ENCODE measurements at regions not wholly inside any gene's neighbourhood (a gene's known extent, or its start where the extent isn't known, plus 50 kb on each side); places are given as distances from the start of the nearest gene placed in this dataset.
"Not testable (repeated sequence)": the region's sequence is repeated elsewhere in the genome, so short reads cannot be mapped to it uniquely, and the experiment has no call there.

DNA sequence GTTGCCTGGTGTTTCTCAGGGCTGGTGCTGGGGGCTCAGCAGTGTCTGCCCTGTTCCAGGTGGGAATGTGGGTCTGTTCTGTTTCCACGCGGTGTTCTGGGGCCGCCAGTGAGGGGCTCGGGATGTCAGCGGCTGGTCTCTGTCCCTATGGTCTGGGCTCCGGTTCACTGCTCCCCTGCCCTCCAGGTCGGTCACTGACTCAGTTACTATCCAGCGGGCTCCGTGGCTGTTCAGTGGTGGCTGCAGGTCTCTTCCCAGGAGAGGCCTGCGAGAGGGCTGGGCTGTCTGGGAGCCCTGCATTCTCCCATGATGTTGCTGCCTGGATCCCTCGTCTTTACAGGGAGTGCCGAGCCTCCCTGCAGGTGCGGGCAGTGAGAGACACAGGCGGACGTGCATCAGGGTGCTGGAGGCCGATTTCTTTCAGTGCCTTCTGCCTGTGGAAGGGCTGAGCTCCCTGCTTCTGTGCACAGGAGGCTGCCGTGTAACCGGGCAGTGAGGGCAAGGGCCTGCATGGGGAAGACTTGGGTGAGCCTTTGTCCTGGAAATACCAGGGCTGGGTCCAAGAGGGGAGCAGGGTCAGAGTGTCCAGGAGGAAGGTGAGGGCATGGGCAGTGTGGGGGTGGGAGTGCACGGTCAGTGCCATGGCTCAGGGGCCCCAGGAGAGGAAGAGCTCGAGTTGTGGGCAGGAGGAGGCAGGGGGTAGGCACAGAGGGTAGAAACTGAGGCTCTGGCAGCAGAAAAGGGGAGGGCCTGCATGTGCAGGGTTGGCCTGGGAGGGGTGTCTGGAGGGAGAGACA is 391.0 kb downstream of the TMEM121 start:
- H3K27me3 ChIP-seq (replicated peaks; ENCODE audit: insufficient read depth); H3K9me2 ChIP-seq (ENCODE audit: insufficient read depth); in situ Hi-C loops (cut with MboI); H3K9me3 ChIP-seq (ENCODE audit: low read depth); H3K79me2 ChIP-seq (ENCODE audit: insufficient read depth); H4K20me1 ChIP-seq (ENCODE audit: insufficient read depth); H3K4me3 ChIP-seq; H3F3A ChIP-seq (ENCODE audit: insufficient read depth); H2AFZ ChIP-seq; H3K27ac ChIP-seq; DNase-seq; H3K4me1 ChIP-seq (ENCODE audit: insufficient read depth); H3K36me3 ChIP-seq (ENCODE audit: low read depth); H3K4me2 ChIP-seq (ENCODE audit: unreplicated experiment); H3K9ac ChIP-seq: not testable (repeated sequence)
- 44 to 59% methylated on average over 20 of the region's 20 CpGs for WGBS, 2 experiments (ENCODE audit: low coverage in 1 of 2, low lambda C conversion rate in 2 of 2, missing lambda C conversion rate in 2 of 2)

DNA sequence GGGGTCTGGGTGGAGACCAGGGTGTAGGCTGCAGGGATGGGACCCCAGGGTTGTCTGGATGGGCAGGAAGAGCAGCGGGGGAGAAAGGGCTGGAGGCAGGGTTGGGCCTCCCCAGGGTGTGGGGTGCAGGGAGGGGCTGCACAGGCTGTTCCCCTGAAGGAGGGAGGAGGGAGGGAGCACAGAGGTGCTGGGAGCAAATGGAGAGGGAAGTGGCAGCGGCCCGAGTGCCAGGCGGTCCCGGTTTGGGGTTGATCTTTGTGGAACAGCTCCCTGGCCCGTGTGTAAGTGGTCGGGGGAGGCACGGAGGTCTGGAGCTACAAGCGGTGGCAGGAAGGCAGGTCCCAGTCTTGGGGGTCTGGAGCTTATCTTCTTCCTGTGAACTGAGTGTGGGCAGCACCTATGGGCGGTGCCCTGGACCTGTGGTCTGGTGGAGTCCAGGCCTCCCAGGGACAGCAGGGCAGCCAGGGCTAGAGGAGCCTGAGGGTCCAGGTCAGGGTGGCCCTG is 391.6 kb downstream of the TMEM121 start:
- 61 to 65% methylated on average over 8 to 10 of the region's 10 CpGs for WGBS, 2 experiments (ENCODE audit: low coverage in 1 of 2, low lambda C conversion rate in 2 of 2, missing lambda C conversion rate in 2 of 2)
- Histone ChIP-seq H3K36me3 (ENCODE audit: low read depth) (no peaks in the 10 kb centered on the region), H3K9ac (no peak overlapping the region), H3K9me3 (ENCODE audit: low read depth) (no peaks in the 10 kb centered on the region), H3K9me2 (ENCODE audit: insufficient read depth) (no peaks in the 10 kb centered on the region), H3K27ac (no peak overlapping the region), H3K4me1 (ENCODE audit: insufficient read depth) (no peaks in the 10 kb centered on the region), H3K4me2 (ENCODE audit: unreplicated experiment) (no peak overlapping the region), H3K27me3 (replicated peaks; ENCODE audit: insufficient read depth) (no peaks in the 10 kb centered on the region), H3K4me3 (no peak overlapping the region), H3F3A (ENCODE audit: insufficient read depth) (no peaks in the 10 kb centered on the region), H4K20me1 (ENCODE audit: insufficient read depth) (no peaks in the 10 kb centered on the region), H3K79me2 (ENCODE audit: insufficient read depth) (no peaks in the 10 kb centered on the region), H2AFZ (no peak overlapping the region)
- TF ChIP-seq EZH2 (IDR thresholded peaks at IDR 0.05; ENCODE audit: insufficient read depth, poor library complexity, severe bottlenecking) (no peak), EZH2phosphoT487 (IDR thresholded peaks at IDR 0.05; ENCODE audit: insufficient read depth, low read depth) (no peak)
- in situ Hi-C loops (cut with MboI) = no loop called here
- no peak for DNase-seq

DNA sequence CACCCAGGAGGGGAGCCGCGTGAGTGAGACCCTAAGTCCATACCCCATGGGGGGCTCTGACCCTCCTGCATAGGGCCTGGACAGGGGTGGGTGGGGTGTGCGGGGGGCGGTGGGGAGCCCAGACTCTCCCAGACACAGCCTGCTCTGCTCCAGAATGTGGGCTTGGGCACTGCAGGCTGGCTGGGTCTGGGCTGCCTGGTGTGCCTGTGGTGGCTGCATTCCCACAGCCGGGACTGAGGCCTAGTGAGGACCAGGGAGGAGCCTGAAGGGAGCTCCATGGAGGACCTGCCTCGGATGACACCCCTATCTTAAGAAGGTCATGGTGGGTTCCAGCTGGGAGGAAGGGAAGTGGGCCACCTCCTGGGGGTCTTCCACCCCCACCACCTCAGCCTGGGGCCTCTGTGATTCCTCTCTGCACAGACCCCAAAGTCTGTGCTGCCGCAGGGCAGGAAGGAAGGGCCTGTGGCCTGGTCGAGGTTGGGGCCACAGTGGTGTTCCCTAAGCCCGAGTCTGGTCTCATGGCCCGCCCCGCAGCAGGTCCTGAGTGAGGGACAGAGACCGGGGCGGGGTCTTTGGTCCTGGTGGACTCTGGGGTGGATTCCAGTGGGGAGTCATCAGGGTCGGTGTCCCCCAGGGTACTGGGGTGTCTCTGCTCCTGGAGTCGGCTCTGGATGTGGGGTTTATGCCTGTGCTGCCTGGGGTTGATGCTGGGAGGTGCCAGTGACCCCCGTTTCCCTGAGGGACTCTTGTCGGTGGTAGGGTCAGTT is 392.3 kb downstream of the TMEM121 start:
- Histone ChIP-seq H3K79me2 (ENCODE audit: insufficient read depth) (no peaks in the 10 kb centered on the region), H3K36me3 (ENCODE audit: low read depth) (no peaks in the 10 kb centered on the region), H3F3A (ENCODE audit: insufficient read depth) (no peaks in the 10 kb centered on the region), H3K4me1 (ENCODE audit: insufficient read depth) (no peaks in the 10 kb centered on the region), H3K9me3 (ENCODE audit: low read depth) (no peaks in the 10 kb centered on the region), H3K4me3 (no peak overlapping the region), H3K27ac (no peak overlapping the region), H2AFZ (no peak overlapping the region), H4K20me1 (ENCODE audit: insufficient read depth) (no peaks in the 10 kb centered on the region), H3K9me2 (ENCODE audit: insufficient read depth) (no peaks in the 10 kb centered on the region), H3K4me2 (ENCODE audit: unreplicated experiment) (no peak overlapping the region), H3K27me3 (replicated peaks; ENCODE audit: insufficient read depth) (no peaks in the 10 kb centered on the region), H3K9ac (no peak overlapping the region)
- WGBS, 2 experiments (ENCODE audit: low coverage in 1 of 2, low lambda C conversion rate in 2 of 2, missing lambda C conversion rate in 2 of 2) = 42 to 49% methylated on average over 12 to 13 of the region's 17 CpGs
- DNase-seq = no peak
- TF ChIP-seq EZH2phosphoT487 (IDR thresholded peaks at IDR 0.05; ENCODE audit: insufficient read depth, low read depth) = no peak
- no peak for TF ChIP-seq EZH2 (IDR thresholded peaks at IDR 0.05; ENCODE audit: insufficient read depth, poor library complexity, severe bottlenecking)
- in situ Hi-C loops (cut with MboI) = no loop called here

DNA sequence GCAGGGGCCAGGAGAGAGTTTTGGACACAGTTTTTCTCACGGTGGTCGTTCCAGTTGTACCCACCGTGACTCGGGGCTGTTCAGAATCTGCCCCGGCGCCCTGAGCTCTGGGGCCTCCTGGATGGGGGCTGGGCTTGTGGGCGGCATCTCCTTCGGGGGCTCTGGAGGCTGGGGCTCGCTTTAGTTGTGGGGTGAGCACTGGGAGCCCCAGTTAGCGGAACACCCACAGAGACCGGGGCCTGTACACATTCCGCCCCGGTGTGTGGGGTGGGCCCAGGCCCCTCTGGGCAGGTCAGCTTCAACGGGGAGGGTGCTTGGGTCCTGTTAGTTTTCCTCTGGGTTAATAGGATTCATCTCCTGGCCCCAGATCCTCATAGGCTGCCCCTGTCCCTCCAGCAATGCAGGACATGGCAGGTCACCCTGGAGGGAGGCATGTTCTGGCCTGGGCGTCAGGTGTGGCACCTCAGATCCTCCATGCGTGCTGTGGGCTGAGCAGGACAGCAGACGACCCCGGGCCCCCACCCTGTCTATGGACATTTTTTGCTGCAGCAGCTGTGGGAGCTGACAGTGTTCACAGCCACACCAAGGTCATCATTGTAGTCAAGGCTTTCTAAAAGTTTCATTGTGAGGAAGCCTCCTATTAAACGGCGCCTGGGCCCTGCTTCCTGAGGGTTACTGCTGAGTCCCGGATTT is 393.2 kb downstream of the TMEM121 start:
- H3K79me2 ChIP-seq (ENCODE audit: insufficient read depth) = no peaks in the 10 kb centered on the region
- H3F3A ChIP-seq (ENCODE audit: insufficient read depth) = no peaks in the 10 kb centered on the region
- WGBS, 2 experiments (ENCODE audit: low coverage in 1 of 2, low lambda C conversion rate in 2 of 2, missing lambda C conversion rate in 2 of 2) = 56 to 57% methylated on average over 16 to 21 of the region's 21 CpGs
- no peak overlapping the region for H3K27ac ChIP-seq
- DNase-seq = no peak
- in situ Hi-C loops (cut with MboI) = no loop called here
- no peaks in the 10 kb centered on the region for H3K27me3 ChIP-seq (replicated peaks; ENCODE audit: insufficient read depth)
- H4K20me1 ChIP-seq (ENCODE audit: insufficient read depth) = no peaks in the 10 kb centered on the region
- no peak overlapping the region for H3K9ac ChIP-seq
- H2AFZ ChIP-seq = no peak overlapping the region
- H3K4me3 ChIP-seq = no peak overlapping the region
- no peak for TF ChIP-seq EZH2phosphoT487 (IDR thresholded peaks at IDR 0.05; ENCODE audit: insufficient read depth, low read depth)
- no peak for TF ChIP-seq EZH2 (IDR thresholded peaks at IDR 0.05; ENCODE audit: insufficient read depth, poor library complexity, severe bottlenecking)
- no peaks in the 10 kb centered on the region for H3K9me3 ChIP-seq (ENCODE audit: low read depth)
- no peaks in the 10 kb centered on the region for H3K36me3 ChIP-seq (ENCODE audit: low read depth)
- H3K4me2 ChIP-seq (ENCODE audit: unreplicated experiment) = no peak overlapping the region
- H3K9me2 ChIP-seq (ENCODE audit: insufficient read depth) = no peaks in the 10 kb centered on the region
- H3K4me1 ChIP-seq (ENCODE audit: insufficient read depth) = no peaks in the 10 kb centered on the region

DNA sequence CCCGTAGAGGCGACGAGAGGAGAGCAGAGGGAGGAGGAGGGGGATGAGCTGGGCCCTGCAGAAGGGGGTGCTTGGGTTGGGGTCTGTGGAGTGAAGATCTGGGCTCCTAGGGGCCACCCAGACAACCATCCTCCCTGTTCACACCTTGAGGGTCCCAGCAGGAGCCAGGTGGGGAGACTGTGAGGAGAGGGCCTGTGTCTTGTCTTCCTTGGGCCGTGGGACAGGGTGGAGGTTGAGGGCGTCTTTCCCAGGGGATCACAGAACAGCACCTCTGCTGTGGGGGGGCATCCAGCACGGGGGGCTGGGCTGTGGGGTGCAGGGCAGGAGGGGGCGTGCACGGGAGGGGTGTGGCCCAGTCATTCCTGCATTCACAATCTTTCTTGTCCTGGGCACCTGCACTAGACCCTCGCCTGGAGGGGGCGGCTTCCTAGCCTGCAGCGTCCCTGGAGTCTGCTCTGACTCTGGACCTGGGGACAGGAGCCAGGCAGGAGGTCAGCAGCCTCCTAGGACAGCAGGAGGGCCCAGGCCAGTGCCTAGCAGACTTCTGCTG is 393.8 kb downstream of the TMEM121 start:
- H3K36me3 ChIP-seq (ENCODE audit: low read depth); H3K27me3 ChIP-seq (replicated peaks; ENCODE audit: insufficient read depth); H3K27ac ChIP-seq; H3K9me2 ChIP-seq (ENCODE audit: insufficient read depth); in situ Hi-C loops (cut with MboI); H3K4me1 ChIP-seq (ENCODE audit: insufficient read depth); H3K9ac ChIP-seq; H3K79me2 ChIP-seq (ENCODE audit: insufficient read depth); H3K4me2 ChIP-seq (ENCODE audit: unreplicated experiment); H2AFZ ChIP-seq; H4K20me1 ChIP-seq (ENCODE audit: insufficient read depth); DNase-seq; H3K9me3 ChIP-seq (ENCODE audit: low read depth); H3F3A ChIP-seq (ENCODE audit: insufficient read depth); H3K4me3 ChIP-seq: not testable (repeated sequence)
- WGBS, 2 experiments (ENCODE audit: low coverage in 1 of 2, low lambda C conversion rate in 2 of 2, missing lambda C conversion rate in 2 of 2) = 29 to 44% methylated on average over 8 to 9 of the region's 11 CpGs

DNA sequence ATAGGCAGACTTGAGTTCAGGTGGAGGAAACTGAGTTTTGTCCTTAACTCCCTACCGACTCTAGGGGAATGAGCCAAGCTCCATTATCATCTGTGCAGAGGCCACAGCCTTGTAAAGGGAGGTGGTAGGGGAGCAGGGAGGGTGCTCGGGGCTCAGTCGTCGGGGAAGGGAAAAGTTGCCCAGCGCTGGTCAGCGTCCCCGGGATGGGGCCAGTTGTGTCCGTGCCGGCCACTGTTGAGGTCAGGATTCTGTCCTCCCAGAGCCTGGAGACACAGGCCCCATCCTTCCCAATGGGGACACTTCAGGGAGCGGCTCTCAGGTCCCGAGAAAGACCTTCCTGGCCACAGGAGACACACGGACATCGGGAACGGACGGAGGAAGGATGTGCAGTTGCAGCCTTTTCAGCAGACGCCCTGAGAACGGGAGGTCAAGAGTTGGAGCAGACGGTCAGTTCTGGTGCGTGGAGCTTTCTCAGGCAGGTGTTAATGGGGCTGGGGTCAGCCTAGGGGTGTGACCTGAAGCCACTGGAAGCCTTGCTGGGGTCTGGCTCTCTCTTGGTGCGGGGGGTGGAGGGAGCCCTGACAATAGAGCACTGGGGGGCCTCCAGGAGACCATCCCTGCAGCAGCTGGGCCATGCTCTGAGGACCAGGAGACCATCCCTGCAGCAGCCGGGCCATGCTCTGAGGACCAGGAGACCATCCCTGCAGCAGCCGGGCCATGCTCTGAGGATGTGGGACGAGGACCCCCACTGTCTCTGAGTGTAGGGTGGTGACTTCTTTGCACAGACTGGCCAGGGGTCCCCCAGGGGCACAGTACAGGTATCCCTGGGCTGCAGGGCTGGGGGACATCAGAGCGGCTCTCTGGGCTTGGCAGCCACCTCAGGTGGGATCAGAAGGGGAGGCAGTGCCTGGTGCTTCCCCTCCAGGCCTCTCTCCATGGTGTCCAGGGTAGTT is 394.7 kb downstream of the TMEM121 start:
- H2AFZ ChIP-seq; H3K36me3 ChIP-seq (ENCODE audit: low read depth); H4K20me1 ChIP-seq (ENCODE audit: insufficient read depth); H3K27ac ChIP-seq; DNase-seq; H3K9ac ChIP-seq; H3K27me3 ChIP-seq (replicated peaks; ENCODE audit: insufficient read depth); H3K9me2 ChIP-seq (ENCODE audit: insufficient read depth); H3K4me3 ChIP-seq; H3F3A ChIP-seq (ENCODE audit: insufficient read depth); in situ Hi-C loops (cut with MboI); H3K4me1 ChIP-seq (ENCODE audit: insufficient read depth); H3K9me3 ChIP-seq (ENCODE audit: low read depth); H3K4me2 ChIP-seq (ENCODE audit: unreplicated experiment); H3K79me2 ChIP-seq (ENCODE audit: insufficient read depth): not testable (repeated sequence)
- WGBS, 2 experiments (ENCODE audit: low coverage in 1 of 2, low lambda C conversion rate in 2 of 2, missing lambda C conversion rate in 2 of 2) = 36 to 49% methylated on average over 22 of the region's 24 CpGs
